ENCODE measurements at regions not wholly inside any gene's neighbourhood (a gene's known extent, or its start where the extent isn't known, plus 50 kb on each side); places are given as distances from the start of the nearest gene placed in this dataset.
"Not testable (repeated sequence)": the region's sequence is repeated elsewhere in the genome, so short reads cannot be mapped to it uniquely, and the experiment has no call there.

DNA sequence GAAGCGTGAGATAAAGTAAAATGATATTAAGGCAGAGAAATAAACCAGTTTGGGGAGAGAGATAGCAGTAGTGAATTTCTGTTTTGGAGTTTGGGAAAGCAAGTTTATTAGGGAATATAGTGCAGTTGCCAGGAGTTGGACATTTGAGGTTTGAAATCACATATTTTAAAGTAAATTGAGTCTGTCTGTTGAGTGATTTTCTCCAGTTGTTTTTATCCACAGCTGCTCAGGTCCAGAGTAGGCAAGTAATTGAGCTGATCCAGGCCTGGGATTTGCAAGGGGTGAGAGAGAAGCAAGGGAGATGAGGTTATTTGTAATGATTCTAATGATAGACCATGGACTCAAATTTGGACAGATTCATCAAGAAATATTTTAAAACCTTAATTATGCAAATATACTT lies 481.9 kb downstream of the UTRN start:
- no peak for DNase-seq (ENCODE audit: low read depth in 2 of 2)

DNA sequence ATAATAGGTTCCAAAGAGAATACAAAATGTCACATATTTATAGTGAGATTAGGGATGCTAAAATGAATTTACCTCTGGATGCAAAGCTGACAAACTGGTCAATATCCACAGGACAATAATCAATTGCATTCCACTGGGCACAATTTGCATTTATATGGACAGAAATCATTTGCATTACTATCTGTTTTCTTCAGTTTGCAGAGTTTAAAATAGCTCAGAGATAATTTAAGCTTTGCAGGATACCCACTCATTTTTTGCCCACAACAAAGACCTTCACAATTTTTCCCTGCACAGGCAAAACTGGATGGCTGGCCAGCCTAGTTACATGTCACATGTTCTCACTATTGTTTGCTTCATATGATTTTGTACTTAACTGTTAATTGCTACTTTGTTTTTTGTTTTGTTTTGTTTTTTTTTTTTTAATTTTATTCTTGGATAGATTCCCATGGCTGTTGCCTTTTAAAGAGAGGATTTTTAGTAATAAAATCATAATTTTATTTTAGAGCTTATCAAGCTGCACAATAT lies 483.5 kb downstream of the UTRN start:
- DNase-seq (ENCODE audit: low read depth in 2 of 2): no peak

DNA sequence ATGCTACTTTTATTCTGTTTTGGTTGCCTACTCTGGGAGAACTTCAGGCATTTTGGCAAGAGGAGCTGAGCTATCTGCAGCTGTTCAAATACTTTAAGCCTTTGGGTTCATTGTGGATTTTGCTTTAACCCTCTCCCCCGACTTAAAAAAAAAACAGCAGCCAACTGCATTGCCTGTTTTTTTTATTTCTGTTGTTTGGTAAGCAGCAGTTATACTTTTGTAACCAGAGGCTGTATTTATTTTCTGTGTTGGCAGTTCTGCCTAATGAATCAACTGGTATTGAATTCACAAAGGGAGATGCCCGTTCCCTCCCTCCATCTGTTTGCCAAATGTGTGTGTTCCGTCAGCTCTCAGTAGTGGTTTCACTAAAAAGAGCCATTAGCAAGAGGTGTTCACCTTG lies 484.0 kb downstream of the UTRN start:
- no peak for DNase-seq (ENCODE audit: low read depth in 2 of 2)

DNA sequence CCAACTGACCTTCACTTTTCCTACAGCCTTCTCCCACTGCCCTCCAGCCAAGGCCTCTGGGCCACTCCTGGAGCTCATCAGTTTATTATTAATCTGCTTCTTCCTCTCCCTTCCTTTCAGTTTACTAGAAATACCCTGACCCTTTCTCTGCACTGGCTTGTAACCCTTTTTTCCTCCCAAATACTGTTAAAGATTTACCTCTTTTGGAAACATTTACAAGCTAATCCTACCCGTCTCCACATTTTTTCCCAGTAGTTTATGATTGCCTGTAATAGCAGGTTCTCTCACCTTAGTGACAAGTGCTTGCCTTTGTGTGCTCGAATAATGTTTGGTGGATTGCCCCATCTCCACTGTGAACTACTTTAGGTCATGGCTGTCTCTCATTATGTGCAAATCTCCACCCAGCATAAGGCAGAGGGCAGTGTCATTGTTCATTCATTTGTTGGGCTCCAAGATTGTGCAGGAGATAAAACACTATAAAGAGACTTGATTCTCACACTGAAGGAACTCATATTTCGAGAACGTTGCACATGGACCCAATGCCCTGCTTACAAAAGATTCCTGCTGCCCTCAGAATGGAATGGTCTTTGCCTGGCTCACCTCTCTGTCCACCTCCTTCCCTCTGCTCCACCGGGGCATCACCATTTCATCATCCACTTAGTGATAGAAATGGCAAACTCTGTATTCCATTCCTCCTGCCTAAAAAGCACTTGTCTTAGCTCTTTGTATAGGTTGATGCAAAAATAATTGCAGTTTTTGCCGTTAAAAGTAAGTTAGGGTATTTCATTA lies 491.1 kb downstream of the UTRN start:
- no peak for DNase-seq (ENCODE audit: low read depth in 2 of 2)

DNA sequence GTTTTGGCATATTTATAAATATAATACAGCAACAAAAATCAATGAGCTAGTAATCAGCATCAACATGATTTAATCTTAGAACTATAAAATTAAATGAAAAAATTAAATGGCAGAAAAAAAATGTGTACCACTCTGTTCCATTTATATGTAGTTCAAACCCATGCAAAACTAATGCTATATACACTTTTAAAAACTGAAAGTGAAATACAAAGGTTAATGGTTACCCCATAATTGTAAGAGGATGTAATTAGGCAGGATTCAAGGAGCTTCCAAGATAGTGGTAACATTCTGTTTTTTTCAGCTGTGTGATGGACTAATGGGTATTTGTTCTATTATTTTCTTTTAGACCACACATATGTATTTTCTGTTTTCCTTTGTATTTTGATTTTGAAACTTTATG lies 492.1 kb downstream of the UTRN start:
- DNase-seq (ENCODE audit: low read depth in 2 of 2): no peak

DNA sequence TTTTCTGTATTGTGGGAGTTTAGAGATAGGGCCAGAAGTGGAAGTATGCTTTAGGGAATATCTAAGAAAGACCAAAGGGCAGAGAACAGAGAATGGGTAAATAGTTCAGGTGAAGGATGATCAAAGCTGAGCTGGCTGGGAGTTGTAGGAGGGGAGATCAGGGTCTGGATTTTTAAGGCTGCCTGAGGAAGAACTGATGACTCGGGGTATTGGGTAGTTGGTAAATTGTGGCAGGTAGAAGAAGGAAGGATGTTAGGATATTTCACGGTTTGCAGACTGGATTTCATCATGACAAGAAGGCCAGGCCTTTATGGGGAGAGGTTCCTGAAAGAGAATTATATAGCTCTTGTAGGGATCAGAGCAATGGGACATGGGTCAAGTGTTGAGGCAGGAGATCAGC lies 492.9 kb downstream of the UTRN start:
- DNase-seq (ENCODE audit: low read depth in 2 of 2): no peak

DNA sequence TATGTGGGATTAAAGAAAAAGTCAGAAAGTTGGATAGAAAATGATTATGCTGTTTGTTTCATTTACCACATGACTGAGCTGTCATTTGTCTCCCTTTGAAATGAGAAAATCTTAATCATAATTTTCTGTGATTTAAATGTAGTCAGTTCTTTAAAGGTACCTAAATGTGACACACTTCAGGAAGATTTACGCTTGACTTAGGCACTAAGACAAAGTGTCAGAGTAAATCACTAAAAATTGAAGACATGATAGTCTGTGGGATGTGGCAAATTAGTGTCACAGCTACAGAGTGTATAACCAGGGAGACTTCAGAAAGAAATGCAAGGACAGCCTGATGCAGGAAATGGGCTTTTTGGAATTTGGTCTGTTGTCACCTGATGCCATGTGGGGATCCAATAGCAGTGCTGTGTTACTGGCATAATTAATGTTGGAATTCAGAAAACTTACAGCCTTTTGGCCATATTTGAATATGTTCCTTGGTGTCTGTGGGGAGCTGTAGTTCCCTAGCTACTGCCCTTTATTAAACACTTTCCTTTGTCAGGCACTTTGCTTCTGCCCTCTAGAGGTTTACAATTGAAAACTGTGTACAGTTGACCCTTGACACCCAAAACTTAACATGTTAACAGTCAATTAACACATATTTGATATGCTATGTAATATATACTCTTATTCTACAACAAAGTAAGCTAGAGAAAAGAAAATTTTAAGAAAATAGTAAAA lies 493.8 kb downstream of the UTRN start:
- DNase-seq (ENCODE audit: low read depth in 2 of 2): no peak

DNA sequence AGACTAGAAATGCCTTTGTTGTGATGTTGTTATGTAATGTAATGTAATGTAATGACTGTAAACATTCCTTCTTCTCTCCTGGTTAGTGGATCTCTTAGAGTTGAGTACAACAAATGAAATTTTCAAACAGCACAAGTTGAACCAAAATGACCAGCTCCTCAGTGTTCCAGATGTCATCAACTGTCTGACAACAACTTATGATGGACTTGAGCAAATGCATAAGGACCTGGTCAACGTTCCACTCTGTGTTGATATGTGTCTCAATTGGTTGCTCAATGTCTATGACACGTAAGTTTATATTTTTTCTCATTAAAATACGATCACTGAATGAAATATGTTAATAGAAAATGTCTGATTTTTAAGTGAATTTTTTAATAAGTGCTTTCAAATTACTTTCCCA lies 496.7 kb downstream of the UTRN start:
- DNase-seq (ENCODE audit: low read depth in 2 of 2): no peak

DNA sequence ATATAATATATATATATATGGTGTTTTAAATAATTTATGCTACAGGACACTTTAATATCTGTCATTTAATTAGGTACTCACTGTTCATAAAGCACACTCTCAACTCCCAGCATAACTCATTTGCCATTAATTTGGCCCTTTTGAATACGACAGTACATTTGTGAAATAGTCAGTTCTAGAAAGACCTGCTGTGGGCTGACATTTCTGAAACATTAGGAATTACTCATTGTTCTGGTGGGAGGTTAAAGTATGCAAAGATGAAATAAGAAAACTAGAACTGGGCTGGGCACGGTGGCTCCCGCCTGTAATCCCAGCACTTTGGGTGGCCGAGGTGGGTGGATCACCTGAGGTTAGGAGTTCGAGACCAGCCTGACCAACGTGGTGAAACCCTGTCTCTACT lies 497.5 kb downstream of the UTRN start:
- no peak for DNase-seq (ENCODE audit: low read depth in 2 of 2)

DNA sequence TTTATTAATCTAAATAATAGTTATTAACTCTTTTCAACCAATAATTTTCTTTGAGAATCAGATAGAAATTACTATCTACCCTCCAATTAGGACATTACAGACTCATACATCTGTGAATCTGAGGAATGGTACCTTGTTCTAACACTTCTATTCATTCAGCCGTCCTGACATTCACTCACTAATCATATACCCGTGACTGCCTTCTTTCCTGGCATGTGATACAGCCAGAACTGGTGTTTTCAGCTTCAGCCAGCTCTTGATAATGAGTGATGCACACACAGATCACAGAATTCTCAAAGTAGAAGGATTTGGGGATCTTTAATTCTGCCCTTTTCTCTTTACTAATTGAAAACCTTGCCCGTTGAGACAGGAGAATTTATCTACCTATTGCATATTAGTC lies 499.9 kb downstream of the UTRN start:
- no peak for DNase-seq (ENCODE audit: low read depth in 2 of 2)

DNA sequence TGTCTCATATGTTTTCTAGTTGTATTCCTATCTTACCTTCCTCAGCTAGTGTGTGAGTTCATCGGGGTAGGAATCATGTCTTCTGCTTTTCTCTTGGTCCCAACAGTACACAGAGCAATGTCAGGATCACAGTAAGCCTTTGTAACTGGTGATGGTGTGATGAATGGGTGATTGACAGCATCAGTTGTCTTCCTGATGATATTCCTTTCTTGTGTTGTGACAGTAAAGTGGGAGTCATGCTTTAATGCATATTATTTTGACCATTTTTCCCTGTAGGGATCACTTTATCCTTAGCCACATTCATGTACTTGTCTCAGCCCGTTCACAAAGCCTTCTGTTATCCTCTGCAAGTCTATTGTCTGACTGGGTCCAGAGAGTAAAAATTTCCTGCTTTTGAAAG lies 501.7 kb downstream of the UTRN start:
- no peak for DNase-seq (ENCODE audit: low read depth in 2 of 2)

DNA sequence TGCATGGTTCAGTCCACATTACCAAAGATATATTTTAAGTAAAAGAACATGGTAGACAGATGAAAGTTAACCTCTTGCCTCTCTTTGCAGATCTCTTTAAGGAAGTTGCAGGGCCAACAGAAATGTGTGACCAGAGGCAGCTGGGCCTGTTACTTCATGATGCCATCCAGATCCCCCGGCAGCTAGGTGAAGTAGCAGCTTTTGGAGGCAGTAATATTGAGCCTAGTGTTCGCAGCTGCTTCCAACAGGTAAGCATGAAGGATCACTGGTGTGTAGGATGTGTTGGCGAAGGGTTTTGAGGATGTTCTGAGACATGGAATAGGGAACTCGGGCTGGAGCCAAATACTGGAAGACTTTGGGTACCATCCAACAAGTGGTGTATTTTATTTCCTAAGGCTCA lies 508.6 kb downstream of the UTRN start:
- DNase-seq (ENCODE audit: low read depth in 2 of 2): no peak

DNA sequence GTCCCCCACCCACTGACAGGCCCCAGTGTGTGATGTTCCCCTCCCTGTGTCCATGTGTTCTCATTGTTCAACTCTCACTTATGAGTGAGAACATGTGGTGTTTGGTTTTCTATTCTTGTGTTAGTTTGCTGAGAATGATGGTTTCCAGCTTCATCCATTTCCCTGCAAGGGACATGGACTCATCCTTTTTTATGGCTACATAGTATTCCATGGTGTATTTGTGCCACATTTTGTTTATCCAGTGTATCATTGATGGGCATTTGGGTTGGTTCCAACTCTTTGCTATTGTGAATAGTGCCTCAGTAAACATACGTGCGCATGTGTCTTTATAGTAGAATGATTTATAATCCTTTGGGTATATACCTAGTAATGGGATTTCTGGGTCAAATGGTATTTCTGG lies 509.9 kb downstream of the UTRN start:
- DNase-seq (ENCODE audit: low read depth in 2 of 2): not testable (repeated sequence)

DNA sequence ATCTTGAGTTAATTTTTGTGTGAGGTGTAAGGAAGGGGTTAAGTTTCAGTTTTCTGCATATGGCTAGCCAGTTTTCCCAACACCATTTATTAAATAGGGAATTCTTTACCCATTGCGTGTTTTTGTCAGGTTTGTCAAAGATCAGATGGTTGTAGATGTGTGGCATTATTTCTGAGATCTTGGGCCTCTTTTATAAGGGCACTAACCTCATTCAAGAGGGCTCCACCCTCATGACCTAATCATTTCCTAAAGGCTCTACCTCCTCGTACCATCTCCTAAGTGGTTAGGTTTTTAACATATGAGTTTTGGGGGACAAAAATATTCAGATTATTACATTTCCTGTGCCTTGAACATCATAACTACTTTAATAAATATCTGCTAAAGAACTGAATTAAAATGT lies 510.9 kb downstream of the UTRN start:
- no peak for DNase-seq (ENCODE audit: low read depth in 2 of 2)

DNA sequence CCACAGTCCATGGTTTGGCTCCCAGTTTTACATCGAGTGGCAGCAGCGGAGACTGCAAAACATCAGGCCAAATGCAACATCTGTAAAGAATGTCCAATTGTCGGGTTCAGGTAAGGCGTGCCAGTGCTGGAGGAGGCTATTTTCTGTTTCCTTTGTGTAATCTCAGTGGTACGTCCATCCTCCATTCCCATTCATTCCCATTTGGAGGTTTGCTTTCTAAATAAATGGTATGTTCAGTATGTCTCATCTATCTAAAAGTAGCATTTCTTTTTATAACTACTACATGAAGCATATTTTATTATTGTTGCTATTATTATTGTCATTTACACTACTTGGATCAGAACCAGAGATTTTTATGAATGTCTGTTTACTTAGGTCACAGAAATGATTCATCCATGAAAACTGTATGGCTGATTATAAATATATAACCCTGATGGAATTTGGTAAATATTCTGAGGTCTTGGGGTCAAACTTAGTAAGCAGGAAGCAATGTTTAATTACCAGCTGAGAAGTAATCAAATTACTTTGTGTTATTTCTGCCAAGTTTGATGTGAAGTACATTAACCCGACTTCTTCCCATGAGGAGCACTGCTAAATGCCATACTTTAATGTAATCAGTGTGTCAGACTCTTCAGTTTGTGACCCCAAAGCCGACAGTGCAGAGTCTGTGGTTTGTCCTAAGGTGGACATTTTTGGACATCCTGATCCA lies 512.9 kb downstream of the UTRN start:
- peak in 1 of 2 donors; percentile 46 for DNase-seq (ENCODE audit: low read depth in 2 of 2)

DNA sequence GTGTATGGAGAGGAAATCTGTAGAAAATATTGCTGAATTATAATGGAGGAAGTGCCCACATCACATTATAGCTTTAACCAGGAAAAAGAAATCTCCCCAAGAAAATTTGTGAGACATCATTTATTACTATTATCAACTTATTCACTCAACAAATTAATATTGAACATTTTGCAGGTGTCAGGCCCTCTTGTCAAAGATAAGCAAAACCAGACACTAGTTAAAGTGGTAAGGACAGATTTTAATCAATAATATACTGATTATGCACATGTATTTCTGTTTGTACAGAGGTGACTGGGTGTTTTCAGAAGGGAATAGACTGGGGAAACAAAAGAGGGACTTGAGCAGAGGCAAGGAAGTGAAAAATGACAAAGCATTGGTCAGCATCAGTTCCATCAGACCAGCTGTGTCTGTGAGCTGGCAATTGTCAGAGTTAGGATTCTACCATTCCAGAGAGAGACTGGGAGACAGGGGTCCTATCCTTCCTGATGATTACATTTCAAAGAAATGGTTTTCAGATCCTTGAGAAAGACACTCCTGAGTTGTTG lies 519.2 kb downstream of the UTRN start:
- DNase-seq (ENCODE audit: low read depth in 2 of 2): no peak

DNA sequence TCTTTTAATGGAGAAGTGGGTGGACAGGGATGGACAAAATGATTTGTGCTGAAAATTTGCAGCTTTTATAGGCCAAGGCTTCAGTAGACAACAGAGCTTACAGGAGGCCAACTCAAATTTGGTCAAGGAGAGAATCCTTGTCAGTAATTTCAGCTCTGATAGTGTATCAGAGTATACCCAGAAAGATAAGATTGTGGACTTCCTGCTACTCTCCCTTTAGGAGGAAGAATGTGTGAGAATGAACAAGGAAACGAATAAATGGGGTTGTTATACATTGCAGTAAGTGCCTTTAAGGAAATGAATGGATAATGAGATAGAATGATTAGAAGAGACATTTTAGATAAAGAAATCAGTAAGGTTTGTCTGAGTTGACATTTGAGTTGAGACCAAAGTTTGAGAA lies 519.9 kb downstream of the UTRN start:
- no peak for DNase-seq (ENCODE audit: low read depth in 2 of 2)

DNA sequence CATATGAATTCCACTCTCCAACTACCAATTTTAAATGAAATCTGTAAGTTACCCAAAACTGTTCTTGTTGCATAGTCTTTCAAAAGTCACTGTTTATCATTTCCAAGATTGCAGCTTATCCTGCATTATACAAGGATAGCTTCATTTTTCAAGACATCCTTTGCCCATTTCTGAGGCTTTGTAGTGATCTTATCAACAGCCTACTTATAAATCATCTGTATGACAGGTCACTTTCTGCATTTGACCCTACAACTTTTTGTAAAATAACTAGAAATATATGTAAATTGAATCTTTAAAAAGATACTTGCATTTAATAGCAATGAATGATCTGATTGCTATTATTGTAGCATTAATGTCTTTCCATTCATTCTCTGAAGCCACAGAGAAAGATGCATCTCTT lies 521.1 kb downstream of the UTRN start:
- DNase-seq (ENCODE audit: low read depth in 2 of 2): no peak

DNA sequence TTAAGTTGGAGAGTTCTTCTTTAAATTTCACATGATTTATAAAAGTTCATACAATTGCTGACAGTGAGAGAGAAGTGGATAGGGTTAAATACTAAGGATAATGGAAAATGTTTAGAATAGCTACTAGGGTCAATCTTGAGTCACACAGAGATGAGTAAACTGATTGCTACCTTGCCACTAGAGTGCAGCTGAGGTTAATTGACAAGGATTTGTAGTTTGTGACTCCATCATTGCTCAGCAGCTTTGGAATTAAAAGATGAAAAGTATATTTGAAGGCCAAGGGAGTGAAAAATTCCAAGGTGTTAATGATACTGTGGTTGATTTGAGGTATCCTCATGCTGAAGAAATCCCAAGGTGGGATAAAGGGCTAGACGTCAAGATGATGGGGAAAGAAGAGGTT lies 524.0 kb downstream of the UTRN start:
- no peak for DNase-seq (ENCODE audit: low read depth in 2 of 2)

DNA sequence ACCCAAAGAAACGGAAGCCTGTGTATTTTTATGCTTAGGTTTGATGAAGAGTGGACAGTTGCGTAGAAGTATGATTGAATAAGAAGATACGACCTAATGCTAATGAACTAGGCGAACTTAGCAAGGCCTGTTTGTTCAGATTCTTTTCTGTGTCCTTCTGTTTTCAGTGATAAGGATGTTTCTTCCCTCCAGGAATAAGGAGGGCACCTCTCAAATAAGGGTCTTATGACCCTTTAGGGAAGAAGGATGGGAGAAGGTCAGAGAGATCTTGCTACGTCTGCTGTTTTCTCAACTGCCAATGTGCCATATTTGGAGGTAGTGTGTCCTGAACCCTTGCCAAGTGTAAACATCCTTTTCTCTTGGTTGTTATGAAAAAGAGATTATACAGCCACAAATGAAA lies 524.8 kb downstream of the UTRN start:
- DNase-seq (ENCODE audit: low read depth in 2 of 2): no peak

DNA sequence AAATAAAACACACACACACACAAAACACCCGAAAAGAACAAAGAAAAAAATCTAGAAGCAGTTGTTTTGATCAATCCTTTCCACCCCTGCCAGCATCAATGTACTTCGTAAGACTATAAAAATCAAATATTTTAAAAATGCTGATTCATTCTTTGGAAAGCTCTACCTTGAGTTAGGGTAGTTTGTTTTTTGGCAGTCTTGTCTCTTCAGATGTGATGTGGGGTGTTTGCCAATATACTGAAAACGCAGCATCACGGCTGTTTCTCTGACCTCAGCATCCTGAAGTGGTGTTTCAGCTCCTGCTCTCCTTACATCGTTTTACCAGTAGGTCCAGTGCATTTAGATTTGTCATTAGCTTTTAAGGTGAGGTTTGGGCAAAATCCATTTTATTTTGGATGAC lies 526.0 kb downstream of the UTRN start:
- DNase-seq (ENCODE audit: low read depth in 2 of 2): no peak

DNA sequence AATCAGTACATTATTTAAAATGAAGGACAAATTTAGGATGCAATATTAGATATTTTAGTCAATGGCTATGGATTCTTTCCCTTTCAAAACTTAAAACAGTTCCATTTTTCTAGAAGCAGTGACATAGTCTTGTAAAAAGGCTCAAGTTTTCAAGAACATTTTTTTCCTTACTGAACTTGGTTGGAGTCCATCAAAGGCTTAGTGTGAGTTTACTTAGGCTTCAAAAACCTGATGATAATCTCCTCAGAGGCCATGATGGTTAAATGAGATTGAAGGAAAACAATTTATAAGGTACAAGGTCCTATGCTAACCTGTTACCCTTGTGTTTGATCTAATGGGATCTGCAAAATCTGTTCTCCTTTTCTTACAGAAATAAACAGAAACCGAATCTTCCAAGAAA lies 531.8 kb downstream of the UTRN start:
- DNase-seq (ENCODE audit: low read depth in 2 of 2): no peak
